ENCODE measurements at regions not wholly inside any gene's neighbourhood (a gene's known extent, or its start where the extent isn't known, plus 50 kb on each side); places are given as distances from the start of the nearest gene placed in this dataset.

- ChIA-PET POLR2A (interaction anchor here (0.7 kb wide), 1 partner anchor 108 kb away, joined by 3 read pairs; no protein-coding TSS in a partner anchor), CTCF (no interaction called here)
These were observed 255.9 kb upstream of the ST8SIA4 start for GRCh38 chr5:101159006-101159405.

DNA sequence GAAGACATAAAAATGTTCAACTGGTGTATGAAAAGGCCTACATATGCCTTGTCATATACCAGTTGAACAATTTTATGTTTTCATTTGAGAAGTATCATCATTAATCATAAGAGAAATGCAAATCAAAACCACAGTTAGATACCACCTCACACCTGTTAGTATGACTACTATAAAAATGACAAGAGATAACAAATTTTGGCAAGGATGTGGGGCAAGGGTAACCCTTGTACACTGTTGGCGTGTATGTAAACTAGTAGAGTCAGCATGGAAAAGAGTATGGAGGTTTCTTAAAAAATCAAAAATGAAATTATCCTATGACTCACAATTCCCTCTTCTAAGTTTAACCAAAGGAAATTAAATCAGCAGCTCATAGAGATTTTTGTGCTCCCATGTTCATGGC, 250.4 kb upstream of the ST8SIA4 start:
- ChIA-PET CTCF (no interaction called here), POLR2A (no interaction called here)
- H3K4me1 Mint-ChIP-seq = no peaks in the 10 kb centered on the region
- no peak overlapping the region for H3K27ac Mint-ChIP-seq
- no peaks in the 10 kb centered on the region for H3K36me3 Mint-ChIP-seq (ENCODE audit: low read depth)
- H3K9me3 Mint-ChIP-seq = peaks cover 2% of the 10 kb centered on the region
- DNase-seq = no peak
- no peak overlapping the region for H3K4me3 Mint-ChIP-seq
- no peaks in the 10 kb centered on the region for H3K27me3 Mint-ChIP-seq

More at GRCh38 chr5:101159006-101159405, 255.9 kb upstream of the ST8SIA4 start:
- Mint-ChIP-seq H3K36me3 (ENCODE audit: low read depth) (no peaks in the 10 kb centered on the region), H3K4me3 (no peak overlapping the region), H3K27me3 (no peaks in the 10 kb centered on the region), H3K9me3 (peaks cover 2% of the 10 kb centered on the region), H3K27ac (no peak overlapping the region), H3K4me1 (no peaks in the 10 kb centered on the region)
- DNase-seq = no peak

GRCh38 chr5:101143526-101143925, 240.4 kb upstream of the ST8SIA4 start:
- POLR2A ChIA-PET = no interaction called here
- Mint-ChIP-seq H3K4me3 (no peak overlapping the region), H3K27ac (no peak overlapping the region), H3K27me3 (no peaks in the 10 kb centered on the region), H3K9me3 (no peaks in the 10 kb centered on the region), H3K4me1 (no peaks in the 10 kb centered on the region), H3K36me3 (ENCODE audit: low read depth) (no peaks in the 10 kb centered on the region)
- no peak for DNase-seq
- CTCF ChIA-PET = no interaction called here

- ChIA-PET CTCF (no interaction called here), POLR2A (no interaction called here)
- H3K27me3 Mint-ChIP-seq = no peaks in the 10 kb centered on the region
- H3K4me3 Mint-ChIP-seq = no peak overlapping the region
- H3K27ac Mint-ChIP-seq = no peak overlapping the region
- H3K4me1 Mint-ChIP-seq = no peaks in the 10 kb centered on the region
- H3K36me3 Mint-ChIP-seq (ENCODE audit: low read depth) = no peaks in the 10 kb centered on the region
- DNase-seq = no peak
- no peaks in the 10 kb centered on the region for H3K9me3 Mint-ChIP-seq
These were observed 239.0 kb upstream of the ST8SIA4 start for GRCh38 chr5:101142102-101142501.

GRCh38 chr5:101136454-101136853, 233.4 kb upstream of the ST8SIA4 start:
- Mint-ChIP-seq H3K4me1 (no peaks in the 10 kb centered on the region), H3K27ac (no peak overlapping the region), H3K36me3 (ENCODE audit: low read depth) (no peaks in the 10 kb centered on the region), H3K9me3 (no peaks in the 10 kb centered on the region), H3K27me3 (no peaks in the 10 kb centered on the region), H3K4me3 (no peak overlapping the region)
- no peak for DNase-seq
- ChIA-PET POLR2A (no interaction called here), CTCF (no interaction called here)

GRCh38 chr5:101123363-101123762, 220.3 kb upstream of the ST8SIA4 start:
- Mint-ChIP-seq H3K27me3 (peaks cover 2% of the 10 kb centered on the region), H3K4me1 (no peaks in the 10 kb centered on the region), H3K36me3 (ENCODE audit: low read depth) (no peaks in the 10 kb centered on the region), H3K27ac (no peak overlapping the region), H3K9me3 (no peaks in the 10 kb centered on the region), H3K4me3 (no peak overlapping the region)
- no peak for DNase-seq
- ChIA-PET CTCF (no interaction called here), POLR2A (no interaction called here)

DNA sequence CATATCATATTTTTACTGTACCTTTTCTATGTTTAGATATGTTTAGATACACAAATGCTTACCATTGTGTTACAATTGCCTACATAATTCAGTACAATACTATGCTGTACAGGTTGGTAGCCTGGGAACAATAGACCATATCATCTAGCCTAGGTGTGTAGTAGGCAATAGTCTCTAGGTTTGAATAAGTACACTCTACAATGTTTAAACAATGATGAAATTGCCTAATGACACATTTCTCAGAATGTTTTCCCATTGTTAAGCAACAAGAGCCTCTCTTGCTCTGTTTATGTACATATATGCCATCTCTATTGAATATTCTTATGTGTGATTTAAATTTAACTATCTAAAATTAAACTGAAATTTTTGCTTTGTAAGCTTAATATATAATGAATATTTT, 209.6 kb upstream of the ST8SIA4 start:
- Mint-ChIP-seq H3K36me3 (ENCODE audit: low read depth) (no peaks in the 10 kb centered on the region), H3K4me1 (no peaks in the 10 kb centered on the region), H3K27me3 (no peaks in the 10 kb centered on the region), H3K4me3 (no peak overlapping the region), H3K9me3 (no peaks in the 10 kb centered on the region), H3K27ac (no peak overlapping the region)
- ChIA-PET CTCF (no interaction called here), POLR2A (no interaction called here)
- DNase-seq = no peak

DNA sequence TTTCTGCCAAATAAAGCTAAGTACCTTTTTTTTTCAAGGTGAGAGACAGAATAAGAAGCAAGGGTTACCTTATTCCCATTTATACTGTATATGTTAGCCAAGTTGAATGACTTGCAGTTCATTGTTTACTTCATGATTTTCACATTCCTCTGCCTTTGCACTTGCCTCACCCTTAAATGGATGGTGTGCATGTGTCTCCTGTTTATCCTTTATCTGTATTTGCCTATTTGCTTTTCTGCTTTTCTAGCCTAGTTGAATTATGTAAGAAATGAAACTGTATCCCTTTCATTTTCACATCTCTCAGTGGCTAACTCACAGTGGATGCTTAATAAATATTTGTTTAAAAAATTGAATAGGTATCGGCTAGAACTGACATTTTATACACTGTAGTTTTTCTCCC, 200.8 kb upstream of the ST8SIA4 start:
- no peak overlapping the region for H3K27ac Mint-ChIP-seq
- DNase-seq = no peak
- no peaks in the 10 kb centered on the region for H3K36me3 Mint-ChIP-seq (ENCODE audit: low read depth)
- CTCF ChIA-PET = no interaction called here
- no peaks in the 10 kb centered on the region for H3K9me3 Mint-ChIP-seq
- H3K4me1 Mint-ChIP-seq = no peaks in the 10 kb centered on the region
- POLR2A ChIA-PET = no interaction called here
- no peaks in the 10 kb centered on the region for H3K27me3 Mint-ChIP-seq
- no peak overlapping the region for H3K4me3 Mint-ChIP-seq

- Mint-ChIP-seq H3K4me1 (no peaks in the 10 kb centered on the region), H3K4me3 (no peak overlapping the region), H3K27me3 (no peaks in the 10 kb centered on the region), H3K9me3 (no peaks in the 10 kb centered on the region), H3K27ac (no peak overlapping the region), H3K36me3 (ENCODE audit: low read depth) (no peaks in the 10 kb centered on the region)
- ChIA-PET CTCF (no interaction called here), POLR2A (no interaction called here)
- DNase-seq = no peak
These were observed 199.4 kb upstream of the ST8SIA4 start for GRCh38 chr5:101102506-101102905.

GRCh38 chr5:101091902-101092301, 188.8 kb upstream of the ST8SIA4 start:
- CTCF ChIA-PET = no interaction called here
- Mint-ChIP-seq H3K36me3 (ENCODE audit: low read depth) (no peaks in the 10 kb centered on the region), H3K9me3 (peaks cover 3% of the 10 kb centered on the region), H3K4me3 (no peak overlapping the region), H3K4me1 (no peaks in the 10 kb centered on the region), H3K27me3 (no peaks in the 10 kb centered on the region), H3K27ac (no peak overlapping the region)
- DNase-seq = no peak
- POLR2A ChIA-PET = no interaction called here

DNA sequence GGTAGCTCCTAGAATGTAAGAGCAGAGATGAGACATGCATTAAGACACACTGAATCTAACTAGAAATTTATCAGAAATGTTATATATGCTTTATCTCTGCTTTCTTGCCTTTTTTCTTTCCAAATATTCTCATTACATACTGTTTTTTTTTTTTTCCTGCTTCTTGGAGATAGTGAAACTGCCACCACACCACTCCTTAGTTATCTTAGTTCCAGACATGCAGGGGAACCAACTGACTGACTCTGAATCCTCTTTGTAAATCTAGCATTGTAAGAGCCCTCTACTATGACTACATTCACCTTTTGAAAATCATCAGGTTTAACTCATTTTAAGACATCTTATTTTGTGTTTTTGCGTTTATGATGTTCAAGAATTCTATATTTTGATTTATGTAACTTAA, 181.3 kb upstream of the ST8SIA4 start:
- POLR2A ChIA-PET = no interaction called here
- Mint-ChIP-seq H3K9me3 (peaks cover 3% of the 10 kb centered on the region), H3K4me1 (no peaks in the 10 kb centered on the region), H3K27ac (no peak overlapping the region), H3K4me3 (no peak overlapping the region), H3K36me3 (ENCODE audit: low read depth) (no peaks in the 10 kb centered on the region), H3K27me3 (no peaks in the 10 kb centered on the region)
- CTCF ChIA-PET = no interaction called here
- no peak for DNase-seq

- DNase-seq = no peak
- no peaks in the 10 kb centered on the region for H3K4me1 Mint-ChIP-seq
- no peaks in the 10 kb centered on the region for H3K36me3 Mint-ChIP-seq (ENCODE audit: low read depth)
- ChIA-PET POLR2A (no interaction called here), CTCF (no interaction called here)
- no peaks in the 10 kb centered on the region for H3K9me3 Mint-ChIP-seq
- H3K27me3 Mint-ChIP-seq = no peaks in the 10 kb centered on the region
- no peak overlapping the region for H3K4me3 Mint-ChIP-seq
- no peak overlapping the region for H3K27ac Mint-ChIP-seq
These were observed 177.6 kb upstream of the ST8SIA4 start for GRCh38 chr5:101080462-101081240.

DNA sequence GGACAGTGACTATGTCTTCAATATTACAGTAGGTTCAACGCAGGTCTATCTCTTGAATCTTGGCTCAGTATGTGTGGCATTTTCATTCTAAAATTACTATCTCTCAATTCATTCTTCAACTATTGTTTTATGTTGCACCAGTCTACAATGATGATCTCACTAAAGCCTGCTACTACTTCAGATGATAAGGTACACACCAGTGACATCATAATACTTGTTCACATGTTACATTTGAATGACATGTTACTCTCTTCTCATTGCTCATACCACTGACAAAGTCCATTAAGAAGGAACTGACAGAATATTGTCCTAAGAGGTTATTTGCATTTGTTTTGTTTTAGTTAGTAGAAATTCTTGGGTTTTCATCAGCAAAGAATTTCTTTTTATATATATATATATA, 165.2 kb upstream of the ST8SIA4 start:
- no peaks in the 10 kb centered on the region for H3K36me3 Mint-ChIP-seq (ENCODE audit: low read depth)
- H3K27me3 Mint-ChIP-seq = no peaks in the 10 kb centered on the region
- no peak overlapping the region for H3K27ac Mint-ChIP-seq
- ChIA-PET POLR2A (no interaction called here), CTCF (no interaction called here)
- no peak for DNase-seq
- no peak overlapping the region for H3K4me3 Mint-ChIP-seq
- H3K4me1 Mint-ChIP-seq = no peaks in the 10 kb centered on the region
- peaks cover under 1% of the 10 kb centered on the region for H3K9me3 Mint-ChIP-seq

DNA sequence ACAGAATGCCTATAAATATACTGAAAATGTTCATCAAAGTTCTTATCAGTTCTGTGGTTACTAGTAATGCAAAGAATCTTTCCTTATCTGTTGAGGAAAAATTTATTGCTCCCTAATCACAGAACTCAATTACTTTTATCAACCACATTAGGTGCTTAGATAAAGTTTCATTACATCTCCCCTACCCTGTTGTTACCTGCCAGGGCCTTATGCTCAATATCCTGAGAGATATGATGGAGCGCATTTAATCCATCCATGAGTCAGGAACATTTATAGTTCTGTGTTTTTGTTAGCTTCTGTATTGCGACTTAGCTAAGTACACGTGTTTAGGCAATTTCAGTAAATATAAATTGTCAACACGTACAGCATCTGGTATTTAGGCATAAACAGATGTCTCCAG, 164.3 kb upstream of the ST8SIA4 start:
- Mint-ChIP-seq H3K4me1 (no peaks in the 10 kb centered on the region), H3K36me3 (ENCODE audit: low read depth) (no peaks in the 10 kb centered on the region), H3K27ac (no peak overlapping the region), H3K4me3 (no peak overlapping the region), H3K27me3 (no peaks in the 10 kb centered on the region), H3K9me3 (peaks cover 7% of the 10 kb centered on the region)
- no peak for DNase-seq
- ChIA-PET POLR2A (no interaction called here), CTCF (no interaction called here)
